ENCODE measurements at regions not wholly inside any gene's neighbourhood (a gene's known extent, or its start where the extent isn't known, plus 50 kb on each side); places are given as distances from the start of the nearest gene placed in this dataset.

- Histone ChIP-seq H3K4me3 (no peak overlapping the region), H3K9me3 (no peaks in the 10 kb centered on the region), H3K36me3 (ENCODE audit: low read depth) (no peaks in the 10 kb centered on the region), H3K4me1 (ENCODE audit: low read depth) (no peaks in the 10 kb centered on the region)
- ATAC-seq, result no peak
- DNase-seq, result no peak
- TF ChIP-seq, protein P1, sequence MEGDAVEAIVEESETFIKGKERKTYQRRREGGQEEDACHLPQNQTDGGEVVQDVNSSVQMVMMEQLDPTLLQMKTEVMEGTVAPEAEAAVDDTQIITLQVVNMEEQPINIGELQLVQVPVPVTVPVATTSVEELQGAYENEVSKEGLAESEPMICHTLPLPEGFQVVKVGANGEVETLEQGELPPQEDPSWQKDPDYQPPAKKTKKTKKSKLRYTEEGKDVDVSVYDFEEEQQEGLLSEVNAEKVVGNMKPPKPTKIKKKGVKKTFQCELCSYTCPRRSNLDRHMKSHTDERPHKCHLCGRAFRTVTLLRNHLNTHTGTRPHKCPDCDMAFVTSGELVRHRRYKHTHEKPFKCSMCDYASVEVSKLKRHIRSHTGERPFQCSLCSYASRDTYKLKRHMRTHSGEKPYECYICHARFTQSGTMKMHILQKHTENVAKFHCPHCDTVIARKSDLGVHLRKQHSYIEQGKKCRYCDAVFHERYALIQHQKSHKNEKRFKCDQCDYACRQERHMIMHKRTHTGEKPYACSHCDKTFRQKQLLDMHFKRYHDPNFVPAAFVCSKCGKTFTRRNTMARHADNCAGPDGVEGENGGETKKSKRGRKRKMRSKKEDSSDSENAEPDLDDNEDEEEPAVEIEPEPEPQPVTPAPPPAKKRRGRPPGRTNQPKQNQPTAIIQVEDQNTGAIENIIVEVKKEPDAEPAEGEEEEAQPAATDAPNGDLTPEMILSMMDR (IDR thresholded peaks at IDR 0.05), result no peak
- intact Hi-C loops (cut with DNase I, micrococcal nuclease), result no loop called here
Measured at GRCh38 chr1:14233510-14233909, 365.0 kb upstream of the KAZN start.

DNA sequence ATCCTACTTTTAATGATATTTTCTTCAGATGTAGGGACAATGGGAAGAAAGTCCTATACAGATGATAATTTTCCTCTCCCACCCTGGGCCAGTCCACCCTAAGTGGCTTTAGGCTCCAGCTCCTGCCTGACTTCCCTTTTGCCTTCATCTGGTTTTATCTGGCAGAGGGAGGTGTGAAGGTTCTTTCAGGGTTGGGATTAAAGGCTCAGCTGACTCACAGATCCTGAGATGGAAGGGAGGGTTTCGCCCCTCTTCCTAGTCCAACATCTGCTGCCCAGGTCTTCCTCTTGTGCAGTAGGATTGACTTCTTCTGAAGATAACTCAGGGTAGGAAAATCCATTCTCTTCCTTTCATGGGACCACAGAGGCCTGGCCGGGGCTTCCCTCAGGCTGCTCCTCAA lies 362.4 kb upstream of the KAZN start:
- no peaks in the 10 kb centered on the region for H3K9me3 ChIP-seq
- TF ChIP-seq, protein P1 (IDR thresholded peaks at IDR 0.05), result no peak
- no peaks in the 10 kb centered on the region for H3K4me1 ChIP-seq (ENCODE audit: low read depth)
- intact Hi-C loops (cut with DNase I, micrococcal nuclease), result no loop called here
- ATAC-seq (no peak), DNase-seq (no peak)
- no peak overlapping the region for H3K4me3 ChIP-seq
- H3K36me3 ChIP-seq (ENCODE audit: low read depth), result no peaks in the 10 kb centered on the region

- ATAC-seq (peak; percentile 37), DNase-seq (peak in 2 of 3 donors; percentile 19 to 48)
- intact Hi-C loops (cut with DNase I, micrococcal nuclease), result no loop called here
- Histone ChIP-seq H3K4me1 (ENCODE audit: low read depth) (no peaks in the 10 kb centered on the region), H3K36me3 (ENCODE audit: low read depth) (no peaks in the 10 kb centered on the region), H3K4me3 (no peak overlapping the region), H3K9me3 (no peaks in the 10 kb centered on the region)
- TF ChIP-seq, protein P1 (IDR thresholded peaks at IDR 0.05), result no peak
Measured at GRCh38 chr1:14238472-14239307, 359.8 kb upstream of the KAZN start.

GRCh38 chr1:14240265-14240664 lies 358.2 kb upstream of the KAZN start:
- DNase-seq (no peak), ATAC-seq (no peak)
- TF ChIP-seq, protein P1 (IDR thresholded peaks at IDR 0.05), result no peak
- no peaks in the 10 kb centered on the region for H3K4me1 ChIP-seq (ENCODE audit: low read depth)
- intact Hi-C loops (cut with DNase I, micrococcal nuclease), result no loop called here
- no peak overlapping the region for H3K4me3 ChIP-seq
- H3K9me3 ChIP-seq, result no peaks in the 10 kb centered on the region
- no peaks in the 10 kb centered on the region for H3K36me3 ChIP-seq (ENCODE audit: low read depth)

DNA sequence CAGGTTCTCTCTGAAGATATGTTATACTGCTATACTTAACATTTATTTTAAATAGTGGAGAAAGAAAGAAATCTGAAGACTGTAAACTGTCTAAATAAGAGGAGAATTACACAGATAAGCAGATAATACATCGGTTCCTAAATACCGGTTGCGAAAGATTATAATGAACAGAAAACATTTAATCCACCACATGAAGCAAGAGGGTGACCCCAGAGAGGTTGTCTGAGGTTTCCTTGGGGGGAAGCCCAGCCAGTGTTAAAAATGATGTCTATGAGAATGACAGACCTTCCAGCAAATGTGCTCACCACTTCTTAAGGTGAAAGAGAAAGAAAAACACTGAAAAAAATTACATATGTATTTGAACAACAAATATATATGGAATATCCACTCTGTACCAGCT lies 356.4 kb upstream of the KAZN start:
- Histone ChIP-seq H3K4me1 (ENCODE audit: low read depth) (no peaks in the 10 kb centered on the region), H3K36me3 (ENCODE audit: low read depth) (no peaks in the 10 kb centered on the region), H3K4me3 (no peak overlapping the region), H3K9me3 (no peaks in the 10 kb centered on the region)
- intact Hi-C loops (cut with DNase I, micrococcal nuclease), result no loop called here
- DNase-seq, result no peak
- TF ChIP-seq, protein P1 (IDR thresholded peaks at IDR 0.05), result no peak
- ATAC-seq, result no peak

Measured in mucosa of descending colon (tissue), 3 donors.